ENCODE measurements at regions not wholly inside any gene's neighbourhood (a gene's known extent, or its start where the extent isn't known, plus 50 kb on each side); places are given as distances from the start of the nearest gene placed in this dataset.

- TF ChIP-seq CTCF (IDR thresholded peaks at IDR 0.05; ENCODE audit: extremely low read depth in 1 of 2, insufficient read depth in 1 of 2, low read depth in 1 of 2, low read length in 2 of 2) (peak; percentile 65 to 69), EZH2 (IDR thresholded peaks at IDR 0.05; ENCODE audit: borderline replicate concordance, low read depth, low read length, severe bottlenecking) (no peak), POLR2A (IDR thresholded peaks at IDR 0.05; ENCODE audit: low read depth, low read length) (no peak), POLR2AphosphoS5 (IDR thresholded peaks at IDR 0.05; ENCODE audit: insufficient read depth, low read depth, low read length) (no peak), JUN (IDR thresholded peaks at IDR 0.05; ENCODE audit: borderline replicate concordance, insufficient read depth, insufficient read length, low read depth) (no peak), GATA2 (IDR thresholded peaks at IDR 0.05; ENCODE audit: insufficient read depth, insufficient read length, low read depth, low read length) (peak; percentile 69), MAX (IDR thresholded peaks at IDR 0.05; ENCODE audit: insufficient read depth, insufficient read length) (no peak), MYC (IDR thresholded peaks at IDR 0.05; ENCODE audit: low read depth, low read length) (no peak)
These were observed 143.8 kb downstream of the UNC5CL start for GRCh38 chr6:40894962-40895799.
